HepG2 (cell line): ENCODE measurements at regions not wholly inside any gene's neighbourhood (a gene's known extent, or its start where the extent isn't known, plus 50 kb on each side); places are given as distances from the start of the nearest gene placed in this dataset.

Experiments
- ATAC-seq: fragments of 200-7000 bp; cut with Tn5 transposase; 3 replicates; pipeline ENCODE4 v1.9.1; 2020; ENCODE audit warnings: mild to moderate bottlenecking, moderate library complexity
- BruUV-seq: library from RNA; stranded (reverse); fragments of 400-500 nt; replicated peaks from 2 replicates; lab custom pipeline; 2021; lab: Mats Ljungman, UMichigan
- CTCF ChIA-PET: fragments of 300-600 bp; formaldehyde crosslinking; extraction: SDS; loops from one replicate; lab custom pipeline; 2021; ENCODE audit warnings: low total read pairs, inconsistent platforms, low intra/inter-chr PET ratio; lab: Yijun Ruan, JAX
- POLR2A ChIA-PET: fragments of 350-600 bp; sonication (Branson Sonifier 250); formaldehyde crosslinking; loops from one replicate; lab custom pipeline; 2020; ENCODE audit warnings: antibody characterized with exemption, inconsistent platforms; lab: Yijun Ruan, JAX
- DNase-seq: peaks from one replicate; pipeline ENCODE4 v3.0.0-alpha.2; 2015; ENCODE audit warnings: low spot score
- FAIRE-seq: peaks from 3 replicates; lab custom pipeline; 2011; peaks lifted over from hg19 to GRCh38; lab: Jason Lieb, UNC
- H2AFZ ChIP-seq: one replicate; pipeline ENCODE4 v1.6.1; 2011; ENCODE audit warnings: low read length, inconsistent platforms
- H3K27ac ChIP-seq: fragments of 300-600 bp; 3 replicates; pipeline ENCODE4 v1.8.0; 2011; ENCODE audit warnings: mixed run types, mild to moderate bottlenecking, mixed read lengths, low read length, inconsistent platforms; ENCODE audit not compliant: insufficient read depth; ENCODE audit errors: extremely low read length
- H3K27me3 ChIP-seq, 2 experiments: fragments of 200-600 bp in 1 of 2; 2 replicates in 1 of 2; 3 replicates in 1 of 2; pipeline versions ENCODE4 v1.6.0 to v1.8.0; 2011; ENCODE audit warnings: low read length in 2 of 2, mild to moderate bottlenecking in 2 of 2, moderate library complexity in 2 of 2, inconsistent platforms in 1 of 2; ENCODE audit not compliant: insufficient read depth in 2 of 2, control insufficient read depth in 1 of 2
- H3K36me3 ChIP-seq, 2 experiments: fragments of 200-600 bp in 1 of 2; replicated peaks in 1 of 2; 2 replicates in 1 of 2; 3 replicates in 1 of 2; pipeline versions ENCODE4 v1.5.1 to v1.8.0; 2011; ENCODE audit warnings: low read length in 2 of 2, inconsistent platforms in 1 of 2; ENCODE audit not compliant: insufficient read depth in 2 of 2, control insufficient read depth in 1 of 2
- H3K4me1 ChIP-seq: 2 replicates; pipeline ENCODE4 v1.5.1; 2012; ENCODE audit warnings: low read length, inconsistent platforms; ENCODE audit not compliant: insufficient read depth
- H3K4me2 ChIP-seq: 2 replicates; pipeline ENCODE4 v1.6.0; 2011; ENCODE audit warnings: low read depth, low read length, inconsistent platforms
- H3K4me3 ChIP-seq, 3 experiments: fragments of 200-600 bp in 1 of 3; sonication (generic), shearing (Covaris generic) in 1 of 3; replicated peaks in 1 of 3; 2 replicates each; pipeline ENCODE4 v1.5.1; 2011 to 2016; ENCODE audit warnings: low read length in 3 of 3, inconsistent platforms in 2 of 3, low read depth in 2 of 3, mild to moderate bottlenecking in 2 of 3, control low read depth in 1 of 3, mixed read lengths in 1 of 3; ENCODE audit not compliant: insufficient read depth in 1 of 3
- H3K79me2 ChIP-seq: one replicate; pipeline ENCODE4 v1.6.1; 2011; ENCODE audit warnings: low read length, inconsistent platforms; ENCODE audit not compliant: insufficient read depth
- H3K9ac ChIP-seq: 2 replicates; pipeline ENCODE4 v1.6.0; 2011; ENCODE audit warnings: mild to moderate bottlenecking, low read depth, low read length, inconsistent platforms; ENCODE audit not compliant: insufficient read depth
- H3K9me3 ChIP-seq: 2 replicates; pipeline ENCODE4 v1.5.1; 2012; ENCODE audit warnings: mild to moderate bottlenecking, low read length
- H4K20me1 ChIP-seq: 2 replicates; pipeline ENCODE4 v1.6.0; 2011; ENCODE audit warnings: inconsistent platforms, mild to moderate bottlenecking, low read length, moderate library complexity; ENCODE audit not compliant: insufficient read depth
- FOXP4 ChIP-seq: sonication (generic); formaldehyde crosslinking; IDR thresholded peaks from 2 replicates; pipeline ENCODE4 v1.4.0; 2020; ENCODE audit warnings: missing genetic modification reagents
- FUBP1 ChIP-seq: sonication (generic); formaldehyde crosslinking; IDR thresholded peaks from 2 replicates; pipeline ENCODE4 v1.5.1; 2020; ENCODE audit warnings: missing genetic modification reagents, mild to moderate bottlenecking, borderline replicate concordance
- IKZF1 ChIP-seq: fragments of 450-650 bp; IDR thresholded peaks from 2 replicates; pipeline ENCODE4 v1.7.1; 2016
- TEAD2 ChIP-seq: sonication (generic); formaldehyde crosslinking; IDR thresholded peaks from 2 replicates; pipeline ENCODE4 v1.9.0; 2021; ENCODE audit warnings: missing genetic modification reagents
- ZBTB20 ChIP-seq: sonication (generic); formaldehyde crosslinking; IDR thresholded peaks from 2 replicates; pipeline ENCODE4 v1.8.1; 2023; ENCODE audit warnings: missing genetic modification reagents, low read depth, mild to moderate bottlenecking, borderline replicate concordance
- ZBTB8A ChIP-seq: sonication (generic); formaldehyde crosslinking; IDR thresholded peaks from 2 replicates; pipeline ENCODE4 v1.4.0; 2020; ENCODE audit warnings: mild to moderate bottlenecking, low read depth, missing genetic modification reagents, borderline replicate concordance
- ZNF672 ChIP-seq: sonication (generic); formaldehyde crosslinking; IDR thresholded peaks from 2 replicates; pipeline ENCODE4 v1.8.1; 2022; ENCODE audit warnings: missing genetic modification reagents
- ZSCAN25 ChIP-seq: sonication (generic); formaldehyde crosslinking; IDR thresholded peaks from 2 replicates; pipeline ENCODE4 v1.8.0; 2022; ENCODE audit warnings: mild to moderate bottlenecking, missing genetic modification reagents
- WGBS: methylation state at CpG from one replicate; pipeline ENCODE4 v1.1.6; 2017; ENCODE audit warnings: low lambda C conversion rate; 5-methylcytosine and 5-hydroxymethylcytosine counted together
- in situ Hi-C: cut with HindIII; loops from 2 replicates; pipeline ENCODE4 v1.10.0; 2017; ENCODE audit warnings: low pct_unique_long_range_greater_than_20kb; ENCODE audit not compliant: extremely low pct_ligation_motif_present
- intact Hi-C: fragments of 100-400 bp; cut with micrococcal nuclease; formaldehyde crosslinking; loops from one replicate; pipeline ENCODE4 v1.10.0; 2022; ENCODE audit not compliant: unreplicated experiment
- TF ChIP-seq, protein P1 (sequence below): sonication (generic); formaldehyde crosslinking; IDR thresholded peaks from 2 replicates; pipeline ENCODE4 v1.5.0; 2020; ENCODE audit warnings: mild to moderate bottlenecking, missing genetic modification reagents

- DNase-seq (no peak), FAIRE-seq (no peak), ATAC-seq (no peak)
- CTCF ChIA-PET = no interaction called here
- H3K4me2 ChIP-seq = no peak overlapping the region
- no peak overlapping the region for H2AFZ ChIP-seq
- H3K79me2 ChIP-seq = no peaks in the 10 kb centered on the region
- no peak overlapping the region for H3K27ac ChIP-seq
- intact Hi-C loops = no loop called here
- no peaks in the 10 kb centered on the region for H4K20me1 ChIP-seq
- H3K9me3 ChIP-seq = no peaks in the 10 kb centered on the region
- WGBS = no CpG with 5 or more reads among the region's 5 CpGs
- TF ChIP-seq, protein P1, sequence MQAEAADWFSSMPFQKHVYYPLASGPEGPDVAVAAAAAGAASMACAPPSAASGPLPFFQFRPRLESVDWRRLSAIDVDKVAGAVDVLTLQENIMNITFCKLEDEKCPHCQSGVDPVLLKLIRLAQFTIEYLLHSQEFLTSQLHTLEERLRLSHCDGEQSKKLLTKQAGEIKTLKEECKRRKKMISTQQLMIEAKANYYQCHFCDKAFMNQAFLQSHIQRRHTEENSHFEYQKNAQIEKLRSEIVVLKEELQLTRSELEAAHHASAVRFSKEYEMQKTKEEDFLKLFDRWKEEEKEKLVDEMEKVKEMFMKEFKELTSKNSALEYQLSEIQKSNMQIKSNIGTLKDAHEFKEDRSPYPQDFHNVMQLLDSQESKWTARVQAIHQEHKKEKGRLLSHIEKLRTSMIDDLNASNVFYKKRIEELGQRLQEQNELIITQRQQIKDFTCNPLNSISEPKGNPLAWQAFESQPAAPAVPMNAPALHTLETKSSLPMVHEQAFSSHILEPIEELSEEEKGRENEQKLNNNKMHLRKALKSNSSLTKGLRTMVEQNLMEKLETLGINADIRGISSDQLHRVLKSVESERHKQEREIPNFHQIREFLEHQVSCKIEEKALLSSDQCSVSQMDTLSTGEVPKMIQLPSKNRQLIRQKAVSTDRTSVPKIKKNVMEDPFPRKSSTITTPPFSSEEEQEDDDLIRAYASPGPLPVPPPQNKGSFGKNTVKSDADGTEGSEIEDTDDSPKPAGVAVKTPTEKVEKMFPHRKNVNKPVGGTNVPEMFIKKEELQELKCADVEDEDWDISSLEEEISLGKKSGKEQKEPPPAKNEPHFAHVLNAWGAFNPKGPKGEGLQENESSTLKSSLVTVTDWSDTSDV (CRISPR knock-in tag) = no peak
- TF ChIP-seq ZBTB20 (CRISPR knock-in tag) (no peak), ZNF672 (CRISPR knock-in tag) (no peak)
- H3K36me3 ChIP-seq = no peaks in the 10 kb centered on the region
- in situ Hi-C loops = no loop called here
- peaks cover 2 to 47% of the 10 kb centered on the region in 2 experiments; a peak in 4 of 5 replicates for H3K27me3 ChIP-seq
- POLR2A ChIA-PET = no interaction called here
- H3K9ac ChIP-seq = no peak overlapping the region
- BruUV-seq = no TSS peak
- no peaks in the 10 kb centered on the region for H3K4me1 ChIP-seq
- H3K4me3 ChIP-seq = no peak overlapping the region
These were observed 261.2 kb downstream of the NPHP4 start for GRCh38 chr1:5731110-5731423.

GRCh38 chr1:5730272-5731109, 261.7 kb downstream of the NPHP4 start:
- Histone ChIP-seq H3K4me2 (no peak overlapping the region), H3K4me3 (no peak overlapping the region), H3K27ac (no peak overlapping the region), H4K20me1 (no peaks in the 10 kb centered on the region), H3K79me2 (no peaks in the 10 kb centered on the region), H3K9me3 (no peaks in the 10 kb centered on the region), H3K27me3 (peaks cover 5 to 48% of the 10 kb centered on the region in 2 experiments; a peak in 4 of 5 replicates), H2AFZ (no peak overlapping the region), H3K9ac (no peak overlapping the region), H3K4me1 (no peaks in the 10 kb centered on the region), H3K36me3 (no peaks in the 10 kb centered on the region)
- CTCF ChIA-PET = no interaction called here
- in situ Hi-C loops = no loop called here
- intact Hi-C loops = no loop called here
- no peak for ATAC-seq
- FAIRE-seq = no peak
- POLR2A ChIA-PET = no interaction called here
- 46% methylated on average over 7 of the region's 16 CpGs for WGBS
- no TSS peak for BruUV-seq
- no peak for DNase-seq
- TF ChIP-seq ZBTB8A = no peak
- TF ChIP-seq IKZF1 = no peak
- no peak for TF ChIP-seq FUBP1 (CRISPR knock-in tag)
- no peak for TF ChIP-seq FOXP4
- TF ChIP-seq TEAD2 = no peak
- TF ChIP-seq ZSCAN25 = no peak
